Ovary (tissue), 3 donors: ENCODE measurements at regions not wholly inside any gene's neighbourhood (a gene's known extent, or its start where the extent isn't known, plus 50 kb on each side); places are given as distances from the start of the nearest gene placed in this dataset.

Source experiments
- EP300 ChIP-seq: sonication (generic); formaldehyde crosslinking; IDR thresholded peaks from one replicate; pipeline ENCODE4 v1.6.1; 2017; ENCODE audit warnings: antibody characterized with exemption
- POLR2A ChIP-seq: fragments of 450-650 bp; IDR thresholded peaks from one replicate; pipeline ENCODE4 v1.6.1; 2017; ENCODE audit warnings: antibody characterized with exemption, mild to moderate bottlenecking, moderate library complexity
- TF ChIP-seq, protein P1 (sequence below), 3 donors: fragments of 450-650 bp in 2 of 3; fragments of 200-600 bp in 1 of 3; IDR thresholded peaks; one replicate each; pipeline versions ENCODE4 v1.5.1 to v1.8.0; 2016 to 2022; ENCODE audit warnings: antibody characterized with exemption in 3 of 3, mild to moderate bottlenecking in 1 of 3
- donor health status: DM: no; HTN: no; CAD: no.

- TF ChIP-seq, protein P1, sequence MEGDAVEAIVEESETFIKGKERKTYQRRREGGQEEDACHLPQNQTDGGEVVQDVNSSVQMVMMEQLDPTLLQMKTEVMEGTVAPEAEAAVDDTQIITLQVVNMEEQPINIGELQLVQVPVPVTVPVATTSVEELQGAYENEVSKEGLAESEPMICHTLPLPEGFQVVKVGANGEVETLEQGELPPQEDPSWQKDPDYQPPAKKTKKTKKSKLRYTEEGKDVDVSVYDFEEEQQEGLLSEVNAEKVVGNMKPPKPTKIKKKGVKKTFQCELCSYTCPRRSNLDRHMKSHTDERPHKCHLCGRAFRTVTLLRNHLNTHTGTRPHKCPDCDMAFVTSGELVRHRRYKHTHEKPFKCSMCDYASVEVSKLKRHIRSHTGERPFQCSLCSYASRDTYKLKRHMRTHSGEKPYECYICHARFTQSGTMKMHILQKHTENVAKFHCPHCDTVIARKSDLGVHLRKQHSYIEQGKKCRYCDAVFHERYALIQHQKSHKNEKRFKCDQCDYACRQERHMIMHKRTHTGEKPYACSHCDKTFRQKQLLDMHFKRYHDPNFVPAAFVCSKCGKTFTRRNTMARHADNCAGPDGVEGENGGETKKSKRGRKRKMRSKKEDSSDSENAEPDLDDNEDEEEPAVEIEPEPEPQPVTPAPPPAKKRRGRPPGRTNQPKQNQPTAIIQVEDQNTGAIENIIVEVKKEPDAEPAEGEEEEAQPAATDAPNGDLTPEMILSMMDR (IDR thresholded peaks at IDR 0.05) = no peak
- TF ChIP-seq POLR2A (no peak), EP300 (no peak)
Measured at GRCh38 chr14:65304963-65305362, 107.6 kb upstream of the FUT8 start.
